Activated naive CD4-positive, alpha-beta T cell treated with anti-CD3 and anti-CD28 coated beads, Interleukin-2, amount 50 U/mL, for 72 hours (primary cell): ENCODE measurements at regions not wholly inside any gene's neighbourhood (a gene's known extent, or its start where the extent isn't known, plus 50 kb on each side); places are given as distances from the start of the nearest gene placed in this dataset.
"Not testable (repeated sequence)": the region's sequence is repeated elsewhere in the genome, so short reads cannot be mapped to it uniquely, and the experiment has no call there.

Experiments used
- ATAC-seq, 2 donors: fragments of 150-1000 bp; cut with Tn5 transposase; 2 replicates each; pipeline ENCODE4 v1.10.0; 2021; ENCODE audit warnings: mild to moderate bottlenecking in 2 of 2, moderate library complexity in 2 of 2
- DNase-seq, 2 donors: peaks; one replicate each; pipeline ENCODE4 v3.0.0; 2021 to 2022; ENCODE audit warnings: low spot score in 2 of 2
- H3K27ac Mint-ChIP-seq, 2 donors: one replicate each; pipeline ENCODE4 v1.8.0; 2022; ENCODE audit warnings: mild to moderate bottlenecking in 2 of 2, mixed read lengths in 2 of 2
- H3K36me3 Mint-ChIP-seq, 2 donors: one replicate each; pipeline ENCODE4 v1.8.0; 2022; ENCODE audit warnings: mixed read lengths in 2 of 2
- H3K9me3 Mint-ChIP-seq, 2 donors: one replicate each; pipeline ENCODE4 v1.8.0; 2022; ENCODE audit warnings: mixed read lengths in 2 of 2

DNA sequence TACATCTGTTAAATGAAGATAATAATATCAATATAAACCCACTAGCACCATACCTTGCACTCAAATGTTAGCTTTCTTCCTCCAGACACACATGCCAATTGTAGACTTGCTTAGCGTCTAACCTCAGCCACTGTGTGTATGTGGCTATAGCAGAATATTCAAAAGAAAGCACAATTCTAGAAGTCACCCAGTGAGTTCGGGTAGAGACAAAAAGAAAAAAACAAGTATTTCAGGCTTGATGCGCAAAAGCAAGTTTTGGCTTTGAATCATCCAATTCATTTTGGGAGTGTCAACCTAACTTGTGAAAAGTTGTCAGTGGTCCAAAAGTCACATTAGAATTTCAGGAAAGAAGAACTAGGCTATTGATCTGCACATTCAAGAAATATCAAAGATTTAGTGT, 167.4 kb downstream of the PRELID2 start:
- no peak for DNase-seq
- no peak for ATAC-seq
- Mint-ChIP-seq H3K27ac (no peak overlapping the region), H3K36me3 (no peaks in the 10 kb centered on the region), H3K9me3 (peaks cover 0 to 3% of the 10 kb centered on the region in 2 donors)

DNA sequence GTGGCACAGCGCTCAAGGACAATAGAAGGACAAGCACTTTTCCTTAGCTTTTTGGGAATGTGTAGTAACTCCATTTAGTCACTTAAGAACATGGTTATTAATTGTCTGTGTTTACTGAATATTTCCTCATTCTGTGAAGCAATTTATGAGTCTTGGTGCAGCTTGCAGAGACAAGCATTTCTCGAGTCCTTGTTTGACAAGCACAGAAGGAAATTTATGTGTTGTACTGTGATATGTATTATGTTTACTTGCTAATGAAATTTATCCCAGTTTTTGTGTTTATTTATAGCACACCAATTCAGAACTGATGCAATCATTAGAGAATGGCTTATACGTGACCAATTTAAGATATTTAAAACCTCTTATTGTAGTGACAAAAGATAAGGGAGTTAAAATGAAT, 168.6 kb downstream of the PRELID2 start:
- no peak for DNase-seq
- no peaks in the 10 kb centered on the region for H3K9me3 Mint-ChIP-seq
- no peak overlapping the region for H3K27ac Mint-ChIP-seq

DNA sequence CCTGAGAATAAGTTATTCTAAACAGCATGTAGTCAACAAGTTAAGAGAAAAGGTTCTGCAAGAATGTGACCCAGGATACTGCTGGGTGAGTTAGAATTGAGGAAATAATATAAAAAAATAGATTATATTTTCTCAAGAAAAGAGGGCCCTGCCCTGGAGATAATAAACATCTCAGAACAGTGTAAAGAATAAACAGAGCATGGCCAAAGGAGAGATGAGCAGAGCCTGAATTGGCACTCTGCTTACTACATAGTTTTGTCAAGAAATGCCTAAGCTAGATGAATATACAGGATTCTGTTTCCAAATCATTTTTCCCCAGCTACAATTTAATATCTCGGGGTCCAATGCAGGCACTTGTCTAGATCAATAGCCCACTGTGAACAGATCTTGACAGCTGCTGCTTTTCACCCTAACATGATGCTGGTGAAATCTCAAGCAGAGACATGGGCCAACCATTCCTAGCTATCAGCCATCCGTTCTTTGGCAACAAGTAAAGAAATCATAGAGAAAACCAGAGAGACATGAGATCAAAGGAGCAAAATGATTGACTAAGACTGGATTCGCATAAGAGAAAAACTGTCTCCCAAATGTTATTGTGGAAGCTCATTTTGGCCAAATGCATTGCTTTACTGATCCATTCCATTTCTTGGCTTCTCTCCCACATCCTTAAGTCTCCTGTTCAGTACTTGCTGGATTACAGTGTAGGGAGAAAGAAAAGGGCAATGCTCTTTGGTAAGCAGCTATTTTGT, 173.2 kb downstream of the PRELID2 start:
- Mint-ChIP-seq H3K36me3 (no peaks in the 10 kb centered on the region), H3K9me3 (peaks cover 4 to 8% of the 10 kb centered on the region in 2 donors), H3K27ac (no peak overlapping the region)
- ATAC-seq (no peak), DNase-seq (no peak)

More for the DNA sequence above, 168.6 kb downstream of the PRELID2 start:
- no peak for ATAC-seq
- H3K36me3 Mint-ChIP-seq: no peaks in the 10 kb centered on the region

DNA sequence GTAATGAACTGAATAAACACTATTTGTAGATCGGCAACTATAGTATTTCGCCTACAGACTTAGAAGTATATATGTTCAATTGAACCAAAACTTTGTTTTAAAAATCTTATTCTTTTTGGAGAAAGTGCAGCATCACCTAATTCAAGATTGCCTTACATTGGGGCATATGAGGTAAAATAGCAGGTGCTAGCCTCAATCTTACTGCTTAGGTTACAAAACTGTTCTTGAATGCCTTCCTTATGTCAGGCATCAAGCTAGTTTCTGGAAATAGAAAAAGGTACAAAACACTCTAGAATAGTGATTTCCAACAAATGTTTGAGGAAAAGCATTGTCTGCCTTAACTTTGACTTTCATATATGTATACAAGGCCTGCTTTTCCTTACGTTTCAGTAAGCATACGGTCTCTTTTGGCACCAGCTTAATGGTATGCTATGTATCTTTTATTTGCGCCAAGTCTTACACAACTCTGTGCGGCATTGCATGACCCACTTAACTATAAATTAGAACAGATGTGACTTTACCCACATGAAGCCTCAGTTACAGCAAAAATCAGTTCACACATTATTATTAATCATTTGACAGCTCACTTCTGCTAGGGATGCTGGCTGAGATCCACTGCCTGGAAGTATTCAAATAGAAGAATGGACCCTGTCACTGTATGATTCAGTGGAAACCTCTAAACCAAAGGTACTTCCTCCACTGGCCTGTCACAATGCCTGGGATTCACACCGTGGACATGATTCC, 174.1 kb downstream of the PRELID2 start:
- ATAC-seq (no peak), DNase-seq (no peak)
- Mint-ChIP-seq H3K27ac (no peak overlapping the region), H3K36me3 (no peaks in the 10 kb centered on the region), H3K9me3 (peaks cover 4 to 8% of the 10 kb centered on the region in 2 donors)

DNA sequence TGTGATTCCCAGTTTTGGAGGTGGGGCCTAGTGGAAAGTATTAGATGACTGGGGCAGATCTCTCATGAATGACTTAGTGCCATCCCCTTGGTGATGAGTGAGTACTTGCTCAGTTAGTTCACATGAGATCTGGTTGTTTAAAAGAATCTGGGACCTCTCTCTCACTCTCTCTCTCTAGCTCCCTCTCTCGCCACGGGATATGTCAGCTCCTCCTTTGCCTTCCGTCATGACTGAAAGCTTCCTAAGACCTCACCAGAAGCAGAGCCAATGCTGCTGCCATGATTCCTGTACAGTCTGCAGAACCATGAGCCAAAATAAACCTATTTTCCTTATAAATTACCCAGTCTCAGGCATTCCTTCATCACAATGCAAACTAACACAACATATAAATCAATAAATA, 176.7 kb downstream of the PRELID2 start:
- H3K27ac Mint-ChIP-seq: no peak overlapping the region
- ATAC-seq (no peak), DNase-seq (no peak)
- peaks cover 0 to 5% of the 10 kb centered on the region in 2 donors for H3K36me3 Mint-ChIP-seq
- peaks cover 7 to 11% of the 10 kb centered on the region in 2 donors for H3K9me3 Mint-ChIP-seq

DNA sequence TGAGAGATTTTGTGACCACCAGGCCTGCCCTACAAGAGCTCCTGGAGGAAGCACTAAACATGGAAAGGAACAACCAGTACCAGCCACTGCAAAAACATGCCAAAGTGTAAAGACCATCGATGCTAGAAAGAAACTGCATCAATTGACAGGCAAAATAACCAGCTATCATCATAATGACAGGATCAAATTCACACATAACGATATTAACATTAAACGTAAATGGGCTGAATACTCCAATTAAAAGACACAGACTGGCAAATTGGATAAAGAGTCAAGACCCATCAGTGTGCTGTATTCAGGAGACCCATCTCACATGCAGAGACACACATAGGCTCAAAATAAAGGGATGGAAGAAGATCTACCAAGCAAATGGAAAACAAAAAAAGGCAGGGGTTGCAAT, 182.4 kb downstream of the PRELID2 start:
- DNase-seq, ATAC-seq, H3K27ac Mint-ChIP-seq: not testable (repeated sequence)
- Mint-ChIP-seq H3K36me3 (peaks cover 0 to 24% of the 10 kb centered on the region in 2 donors), H3K9me3 (peaks cover 6 to 14% of the 10 kb centered on the region in 2 donors)

DNA sequence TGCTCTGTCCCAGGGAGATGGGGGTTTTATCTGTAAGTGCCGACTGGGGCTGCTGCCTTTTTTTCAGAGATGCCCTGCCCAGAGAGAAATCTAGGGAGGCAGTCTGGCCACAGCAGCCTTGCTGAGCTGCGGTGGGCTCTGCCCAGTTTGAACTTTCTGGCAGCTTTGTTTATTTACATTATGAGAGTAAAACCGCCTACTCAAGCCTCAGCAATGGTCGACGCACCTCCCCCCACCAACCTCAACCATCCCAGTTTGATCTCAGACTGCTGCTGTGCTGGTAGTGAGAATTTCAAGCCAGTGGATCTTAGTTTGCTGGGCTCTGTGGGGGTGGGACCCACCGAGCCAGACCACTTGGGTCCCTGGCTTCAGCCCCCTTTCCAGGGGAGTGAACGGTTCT, 188.0 kb downstream of the PRELID2 start:
- not testable (repeated sequence) for H3K27ac Mint-ChIP-seq, ATAC-seq, DNase-seq, H3K36me3 Mint-ChIP-seq
- peaks cover 7 to 19% of the 10 kb centered on the region in 2 donors for H3K9me3 Mint-ChIP-seq

DNA sequence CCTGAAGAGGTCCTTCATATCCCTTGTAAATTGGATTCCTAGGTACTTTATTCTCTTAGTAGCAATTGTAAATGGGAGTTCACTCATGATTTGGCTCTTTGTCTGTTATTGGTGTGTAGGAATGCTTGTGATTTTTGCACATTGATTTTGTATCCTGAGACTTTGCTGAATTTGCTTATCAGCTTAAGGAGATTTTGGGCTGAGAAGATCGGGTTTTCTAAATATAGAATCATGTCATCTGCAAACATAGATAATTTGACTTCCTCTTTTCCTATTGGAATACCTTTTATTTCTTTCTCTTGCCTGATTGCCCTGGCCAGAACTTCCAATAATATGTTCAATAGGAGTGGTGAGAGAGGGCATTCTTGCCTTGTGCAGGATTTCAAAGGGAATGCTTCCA, 191.9 kb downstream of the PRELID2 start:
- H3K27ac Mint-ChIP-seq, H3K36me3 Mint-ChIP-seq, ATAC-seq: not testable (repeated sequence)

DNA sequence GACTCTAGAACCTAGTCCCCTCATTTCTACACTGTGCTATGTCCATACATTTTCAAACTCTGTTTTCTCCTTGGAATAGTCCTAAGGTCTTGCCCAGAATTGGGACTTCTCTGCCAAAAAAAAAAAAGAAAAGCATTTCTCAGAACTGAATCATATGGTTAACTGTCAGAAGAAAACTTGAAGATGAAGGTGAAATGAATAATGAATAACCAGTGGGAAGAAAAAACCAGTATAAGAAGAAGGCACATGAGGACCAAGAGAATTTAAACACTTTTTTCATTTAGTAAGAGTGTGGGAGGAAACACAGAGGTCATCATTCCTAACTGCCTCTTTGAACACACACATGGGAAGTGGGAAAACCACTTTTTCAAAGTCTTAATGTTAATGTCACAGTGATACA, 197.7 kb downstream of the PRELID2 start:
- H3K36me3 Mint-ChIP-seq: no peaks in the 10 kb centered on the region
- H3K9me3 Mint-ChIP-seq: peaks cover 9 to 13% of the 10 kb centered on the region in 2 donors
- no peak overlapping the region for H3K27ac Mint-ChIP-seq
- no peak for DNase-seq
- ATAC-seq: no peak

More for the DNA sequence above, 191.9 kb downstream of the PRELID2 start:
- H3K9me3 Mint-ChIP-seq: peaks cover 20 to 21% of the 10 kb centered on the region in 2 donors
- not testable (repeated sequence) for DNase-seq

DNA sequence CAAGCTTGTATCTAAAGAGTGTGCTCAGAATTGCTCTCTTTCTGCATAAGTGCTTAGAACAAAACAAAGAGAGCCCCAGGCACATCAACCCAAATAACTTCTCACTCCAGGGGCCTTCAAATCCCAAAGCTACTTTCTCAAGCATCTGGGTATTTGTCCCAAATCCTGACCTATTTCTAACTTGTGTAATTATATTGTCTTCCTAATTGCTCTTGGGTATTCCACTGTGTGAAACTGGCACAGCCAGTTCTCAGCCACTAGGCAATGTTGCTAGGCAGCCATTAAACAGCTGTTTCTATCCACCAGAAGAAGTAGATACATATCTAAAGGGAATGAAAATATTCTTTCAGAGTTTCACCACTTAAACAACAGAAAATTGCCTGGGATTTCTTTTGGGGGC, 198.8 kb downstream of the PRELID2 start:
- DNase-seq (no peak), ATAC-seq (no peak)
- H3K9me3 Mint-ChIP-seq: peaks cover 9 to 13% of the 10 kb centered on the region in 2 donors
- H3K27ac Mint-ChIP-seq: no peak overlapping the region
- no peaks in the 10 kb centered on the region for H3K36me3 Mint-ChIP-seq

DNA sequence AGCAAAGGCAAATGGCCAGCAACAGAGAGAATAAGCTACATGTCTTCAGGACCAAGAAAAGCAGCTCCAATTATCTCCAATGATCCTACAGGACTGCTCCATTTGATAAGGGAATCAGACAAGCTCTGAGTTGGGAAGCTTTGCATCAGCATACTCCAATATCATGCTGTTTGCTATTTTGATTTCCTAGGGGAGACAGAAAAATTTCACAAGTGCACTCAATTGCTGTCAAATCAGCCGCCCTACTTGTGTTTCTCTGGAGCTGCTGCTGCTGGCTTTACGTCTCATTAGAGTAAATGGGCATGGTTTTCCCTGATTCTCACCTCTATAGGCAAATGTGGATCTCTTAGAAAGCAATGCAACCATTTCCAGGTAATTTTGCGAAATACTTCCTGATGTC, 201.7 kb downstream of the PRELID2 start:
- no peak for DNase-seq
- no peaks in the 10 kb centered on the region for H3K36me3 Mint-ChIP-seq
- ATAC-seq: no peak
- no peak overlapping the region for H3K27ac Mint-ChIP-seq
- peaks cover 2 to 5% of the 10 kb centered on the region in 2 donors for H3K9me3 Mint-ChIP-seq

DNA sequence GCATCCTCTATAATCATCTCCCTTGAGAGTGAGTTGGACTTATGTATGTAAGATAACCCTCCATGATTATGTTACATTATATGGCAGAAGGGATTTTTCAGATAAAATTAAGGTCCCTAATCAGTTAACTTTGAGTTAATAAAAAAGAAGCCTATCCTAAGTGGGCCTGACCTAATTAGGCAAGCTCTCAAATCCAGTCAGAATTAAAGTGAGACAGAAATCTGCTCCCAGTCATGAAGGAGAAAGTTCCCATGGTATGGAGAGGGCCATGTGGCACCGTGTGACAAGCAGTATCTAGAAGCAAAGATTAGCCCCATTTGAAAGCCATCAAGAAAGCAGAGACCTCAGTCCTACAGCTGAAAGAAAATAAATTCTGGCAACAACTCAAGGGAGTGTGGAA, 202.4 kb downstream of the PRELID2 start:
- Mint-ChIP-seq H3K9me3 (peaks cover 0 to 4% of the 10 kb centered on the region in 2 donors), H3K27ac (no peak overlapping the region), H3K36me3 (no peaks in the 10 kb centered on the region)
- ATAC-seq: no peak
- DNase-seq: no peak

DNA sequence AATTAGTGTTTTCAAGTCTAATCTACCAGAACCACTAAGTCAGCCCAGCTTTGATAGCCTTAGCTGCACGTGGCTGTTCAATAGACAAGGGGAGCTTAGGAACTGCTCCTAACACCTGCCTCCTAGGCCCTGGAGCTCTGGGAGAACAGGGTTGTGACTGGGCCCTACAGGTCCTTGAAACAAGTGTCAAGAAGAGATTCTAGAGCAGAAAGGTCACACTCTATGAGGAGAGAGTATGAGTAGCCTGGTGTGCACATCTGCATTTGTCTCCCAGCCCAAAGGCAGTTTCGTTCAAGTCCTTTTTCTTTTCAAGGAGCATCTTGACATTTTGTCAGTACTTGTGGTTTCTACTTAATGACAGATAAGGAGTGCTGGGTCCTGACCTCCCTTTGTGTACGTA, 206.1 kb downstream of the PRELID2 start:
- H3K36me3 Mint-ChIP-seq: no peaks in the 10 kb centered on the region
- H3K9me3 Mint-ChIP-seq: peaks cover 5 to 7% of the 10 kb centered on the region in 2 donors
- DNase-seq: no peak
- H3K27ac Mint-ChIP-seq: no peak overlapping the region
- no peak for ATAC-seq

DNA sequence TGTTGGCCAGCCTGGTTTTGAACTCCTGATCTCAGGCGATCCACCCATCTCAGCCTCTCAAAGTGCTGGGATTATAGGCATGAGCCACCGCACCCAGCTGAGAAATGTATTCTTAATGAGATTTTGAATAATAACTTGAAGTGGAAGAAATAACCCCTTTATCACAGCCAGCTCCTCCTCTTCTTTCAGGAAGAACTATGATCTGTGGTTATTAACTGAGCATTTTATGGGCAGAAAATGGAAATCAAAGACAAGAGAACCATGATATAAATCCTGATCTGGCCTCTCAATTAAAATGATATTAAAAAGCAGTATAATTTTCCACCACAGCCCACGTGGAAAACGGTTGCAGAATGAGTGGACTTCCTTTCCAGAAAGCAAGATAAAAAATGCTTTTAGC, 206.6 kb downstream of the PRELID2 start:
- no peak for ATAC-seq

DNA sequence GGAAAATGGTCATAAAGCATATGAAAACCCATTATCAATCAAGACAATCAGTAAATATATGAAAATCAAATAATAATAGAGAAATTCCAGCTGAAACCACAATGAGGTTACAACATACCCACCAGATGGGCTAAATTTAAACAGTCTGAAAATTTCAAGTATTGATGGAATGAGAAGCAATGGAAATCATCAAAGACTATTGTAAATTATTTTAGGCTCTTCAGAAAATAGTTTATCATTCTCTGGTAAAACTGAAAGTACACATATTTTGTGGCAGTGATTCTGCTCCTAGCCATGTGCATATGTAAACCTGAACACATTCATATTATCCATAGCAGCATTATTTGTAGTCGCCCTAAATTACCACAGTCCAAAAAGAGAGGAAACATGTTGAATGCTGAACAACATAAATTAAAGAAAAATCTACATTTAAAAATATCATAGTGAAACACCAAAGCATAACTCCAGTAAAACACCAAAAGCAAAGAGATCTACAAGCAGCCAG, 215.3 kb downstream of the PRELID2 start:
- no peaks in the 10 kb centered on the region for H3K36me3 Mint-ChIP-seq
- H3K9me3 Mint-ChIP-seq: peaks cover 9 to 13% of the 10 kb centered on the region in 2 donors
- ATAC-seq (no peak), DNase-seq (no peak)
- no peak overlapping the region for H3K27ac Mint-ChIP-seq

More for the DNA sequence above, 206.6 kb downstream of the PRELID2 start:
- no peak for DNase-seq
- Mint-ChIP-seq H3K27ac (no peak overlapping the region), H3K9me3 (peaks cover 6 to 11% of the 10 kb centered on the region in 2 donors), H3K36me3 (no peaks in the 10 kb centered on the region)

DNA sequence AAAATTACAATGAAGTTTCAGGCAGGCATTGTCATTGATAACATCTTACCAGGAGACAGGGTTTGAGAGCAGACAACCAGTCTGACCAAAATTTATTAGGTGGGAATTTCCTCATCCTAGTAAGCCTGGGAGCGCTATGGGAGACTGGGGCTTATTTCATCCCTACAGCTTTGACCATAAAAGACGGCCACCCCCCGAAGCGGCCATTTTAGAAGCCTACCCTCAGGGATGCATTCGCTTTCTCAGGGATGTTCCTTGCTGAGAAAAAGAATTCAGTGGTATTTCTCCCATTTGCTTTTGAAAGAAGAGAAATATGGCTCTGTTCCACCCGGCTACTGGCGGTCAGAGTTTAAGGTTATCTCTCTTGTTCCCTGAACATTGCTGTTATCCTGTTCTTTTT, 218.4 kb downstream of the PRELID2 start:
- H3K36me3 Mint-ChIP-seq, ATAC-seq, DNase-seq, H3K27ac Mint-ChIP-seq: not testable (repeated sequence)
- H3K9me3 Mint-ChIP-seq: peaks cover 4 to 15% of the 10 kb centered on the region in 2 donors

DNA sequence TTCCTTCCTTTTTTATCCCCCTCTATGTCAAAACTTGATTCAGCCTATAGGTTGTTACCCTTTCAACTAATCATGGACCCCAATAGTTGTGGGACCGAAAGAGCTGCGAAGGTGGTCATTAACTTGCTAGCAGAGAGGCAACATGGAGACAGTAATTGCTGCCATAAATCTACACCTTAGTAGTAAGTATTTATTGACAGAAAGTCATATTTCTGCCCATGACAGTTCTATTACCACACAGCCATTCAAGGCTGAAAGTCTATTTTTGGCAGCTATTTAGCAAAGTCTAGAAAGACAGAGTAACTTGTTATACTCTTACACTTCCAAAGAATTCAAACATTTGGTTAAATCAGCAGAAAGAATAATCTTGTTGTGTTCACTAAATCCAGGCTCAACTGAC, 236.2 kb downstream of the PRELID2 start:
- ATAC-seq: no peak
- DNase-seq: no peak
- H3K27ac Mint-ChIP-seq: no peak overlapping the region
- H3K9me3 Mint-ChIP-seq: peaks cover 4 to 5% of the 10 kb centered on the region in 2 donors
- no peaks in the 10 kb centered on the region for H3K36me3 Mint-ChIP-seq
